GM23338 (cell line): ENCODE measurements at regions not wholly inside any gene's neighbourhood (a gene's known extent, or its start where the extent isn't known, plus 50 kb on each side); places are given as distances from the start of the nearest gene placed in this dataset.

Source experiments
- EZH2 ChIP-seq: fragments of 200-600 bp; sonication (generic); IDR thresholded peaks from one replicate; pipeline ENCODE4 v1.8.0; 2017; ENCODE audit warnings: antibody characterized with exemption, mild to moderate bottlenecking, low read depth; ENCODE audit not compliant: unreplicated experiment
- EZH2phosphoT487 ChIP-seq: fragments of 200-600 bp; sonication (generic); IDR thresholded peaks from one replicate; pipeline ENCODE4 v1.8.1; 2018; ENCODE audit warnings: antibody characterized with exemption; ENCODE audit not compliant: unreplicated experiment
- JUNB ChIP-seq: IDR thresholded peaks from one replicate; pipeline ENCODE4 v1.6.1; 2016; ENCODE audit warnings: antibody characterized with exemption; ENCODE audit not compliant: unreplicated experiment
- POLR2AphosphoS5 ChIP-seq: IDR thresholded peaks from 2 replicates; pipeline ENCODE4 v1.6.1; 2016; ENCODE audit warnings: antibody characterized with exemption, low read depth
- TF ChIP-seq, protein P1 (sequence below), 2 experiments: fragments of 200-600 bp in 1 of 2; sonication (generic) in 1 of 2; conservative IDR thresholded peaks; 2 replicates each; pipeline versions ENCODE4 v1.5.1 to v1.6.1; 2016 to 2017; ENCODE audit warnings: antibody characterized with exemption in 2 of 2, low read depth in 2 of 2, mild to moderate bottlenecking in 2 of 2, moderate library complexity in 1 of 2
- TF ChIP-seq, protein P2 (sequence below): IDR thresholded peaks from one replicate; pipeline ENCODE4 v1.6.1; 2018; ENCODE audit warnings: antibody characterized with exemption; ENCODE audit not compliant: unreplicated experiment

DNA sequence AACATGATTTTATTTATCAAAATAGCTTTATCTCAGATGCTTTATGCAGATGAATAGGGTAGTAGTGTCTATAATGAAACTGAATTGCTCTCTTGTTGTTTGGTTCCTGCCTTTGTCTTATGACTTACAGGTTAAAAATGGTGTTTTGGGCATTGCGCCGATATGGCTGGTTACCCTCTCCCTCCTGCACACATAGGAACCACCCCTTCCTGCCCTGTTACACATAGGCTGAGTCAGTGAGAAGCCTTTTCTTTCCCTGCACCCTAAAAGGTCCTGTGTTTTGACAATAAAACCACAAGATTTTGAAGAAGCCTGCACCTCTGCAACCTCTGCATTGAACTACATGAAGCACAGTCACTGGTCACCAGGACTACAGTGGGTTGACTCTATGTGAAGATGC, 655.8 kb upstream of the ANKRD30A start:
- TF ChIP-seq, protein P1, sequence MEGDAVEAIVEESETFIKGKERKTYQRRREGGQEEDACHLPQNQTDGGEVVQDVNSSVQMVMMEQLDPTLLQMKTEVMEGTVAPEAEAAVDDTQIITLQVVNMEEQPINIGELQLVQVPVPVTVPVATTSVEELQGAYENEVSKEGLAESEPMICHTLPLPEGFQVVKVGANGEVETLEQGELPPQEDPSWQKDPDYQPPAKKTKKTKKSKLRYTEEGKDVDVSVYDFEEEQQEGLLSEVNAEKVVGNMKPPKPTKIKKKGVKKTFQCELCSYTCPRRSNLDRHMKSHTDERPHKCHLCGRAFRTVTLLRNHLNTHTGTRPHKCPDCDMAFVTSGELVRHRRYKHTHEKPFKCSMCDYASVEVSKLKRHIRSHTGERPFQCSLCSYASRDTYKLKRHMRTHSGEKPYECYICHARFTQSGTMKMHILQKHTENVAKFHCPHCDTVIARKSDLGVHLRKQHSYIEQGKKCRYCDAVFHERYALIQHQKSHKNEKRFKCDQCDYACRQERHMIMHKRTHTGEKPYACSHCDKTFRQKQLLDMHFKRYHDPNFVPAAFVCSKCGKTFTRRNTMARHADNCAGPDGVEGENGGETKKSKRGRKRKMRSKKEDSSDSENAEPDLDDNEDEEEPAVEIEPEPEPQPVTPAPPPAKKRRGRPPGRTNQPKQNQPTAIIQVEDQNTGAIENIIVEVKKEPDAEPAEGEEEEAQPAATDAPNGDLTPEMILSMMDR (conservative IDR thresholded peaks at IDR 0.05; ENCODE audit: low read depth in 2 of 2) = no peak
- no peak for TF ChIP-seq EZH2
- TF ChIP-seq EZH2phosphoT487 = no peak
- TF ChIP-seq, protein P2, sequence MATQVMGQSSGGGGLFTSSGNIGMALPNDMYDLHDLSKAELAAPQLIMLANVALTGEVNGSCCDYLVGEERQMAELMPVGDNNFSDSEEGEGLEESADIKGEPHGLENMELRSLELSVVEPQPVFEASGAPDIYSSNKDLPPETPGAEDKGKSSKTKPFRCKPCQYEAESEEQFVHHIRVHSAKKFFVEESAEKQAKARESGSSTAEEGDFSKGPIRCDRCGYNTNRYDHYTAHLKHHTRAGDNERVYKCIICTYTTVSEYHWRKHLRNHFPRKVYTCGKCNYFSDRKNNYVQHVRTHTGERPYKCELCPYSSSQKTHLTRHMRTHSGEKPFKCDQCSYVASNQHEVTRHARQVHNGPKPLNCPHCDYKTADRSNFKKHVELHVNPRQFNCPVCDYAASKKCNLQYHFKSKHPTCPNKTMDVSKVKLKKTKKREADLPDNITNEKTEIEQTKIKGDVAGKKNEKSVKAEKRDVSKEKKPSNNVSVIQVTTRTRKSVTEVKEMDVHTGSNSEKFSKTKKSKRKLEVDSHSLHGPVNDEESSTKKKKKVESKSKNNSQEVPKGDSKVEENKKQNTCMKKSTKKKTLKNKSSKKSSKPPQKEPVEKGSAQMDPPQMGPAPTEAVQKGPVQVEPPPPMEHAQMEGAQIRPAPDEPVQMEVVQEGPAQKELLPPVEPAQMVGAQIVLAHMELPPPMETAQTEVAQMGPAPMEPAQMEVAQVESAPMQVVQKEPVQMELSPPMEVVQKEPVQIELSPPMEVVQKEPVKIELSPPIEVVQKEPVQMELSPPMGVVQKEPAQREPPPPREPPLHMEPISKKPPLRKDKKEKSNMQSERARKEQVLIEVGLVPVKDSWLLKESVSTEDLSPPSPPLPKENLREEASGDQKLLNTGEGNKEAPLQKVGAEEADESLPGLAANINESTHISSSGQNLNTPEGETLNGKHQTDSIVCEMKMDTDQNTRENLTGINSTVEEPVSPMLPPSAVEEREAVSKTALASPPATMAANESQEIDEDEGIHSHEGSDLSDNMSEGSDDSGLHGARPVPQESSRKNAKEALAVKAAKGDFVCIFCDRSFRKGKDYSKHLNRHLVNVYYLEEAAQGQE = no peak
- no peak for TF ChIP-seq POLR2AphosphoS5
- no peak for TF ChIP-seq JUNB
